Superior temporal gyrus (tissue), 1 donor: ENCODE measurements at regions not wholly inside any gene's neighbourhood (a gene's known extent, or its start where the extent isn't known, plus 50 kb on each side); places are given as distances from the start of the nearest gene placed in this dataset.
"Not testable (repeated sequence)": the region's sequence is repeated elsewhere in the genome, so short reads cannot be mapped to it uniquely, and the experiment has no call there.

Source experiments
- DNase-seq: peaks from one replicate; pipeline ENCODE4 v3.0.0-alpha.2; 2016; ENCODE audit errors: extremely low spot score

DNA sequence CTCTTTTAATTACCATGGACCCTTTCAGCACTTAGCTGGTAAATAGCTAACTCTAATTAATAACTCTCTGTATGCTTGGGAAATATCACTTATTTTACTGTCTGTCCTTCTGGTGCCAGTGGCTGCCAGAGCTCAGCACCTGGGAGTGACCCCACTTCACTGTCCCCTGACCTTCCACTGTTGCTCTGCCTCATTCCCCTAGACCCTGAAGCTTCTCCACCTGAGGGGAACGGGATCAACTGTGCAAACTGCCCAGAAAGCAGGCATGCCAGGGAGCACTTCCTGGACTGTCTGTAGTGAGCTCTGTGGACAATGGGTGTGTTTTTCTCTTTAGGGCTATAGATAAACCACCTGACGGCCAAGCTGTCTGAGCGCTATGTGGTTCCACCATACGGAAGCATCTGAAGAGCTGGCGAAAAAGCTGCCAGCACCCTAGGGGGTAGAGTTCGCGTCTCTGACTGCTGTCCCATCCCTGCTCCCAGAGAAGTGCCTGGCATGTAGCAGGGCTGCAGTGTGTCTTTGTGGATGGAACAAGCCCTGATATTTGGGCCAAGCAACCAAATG lies 106.3 kb upstream of the FOXA2 start:
- DNase-seq: no peak

DNA sequence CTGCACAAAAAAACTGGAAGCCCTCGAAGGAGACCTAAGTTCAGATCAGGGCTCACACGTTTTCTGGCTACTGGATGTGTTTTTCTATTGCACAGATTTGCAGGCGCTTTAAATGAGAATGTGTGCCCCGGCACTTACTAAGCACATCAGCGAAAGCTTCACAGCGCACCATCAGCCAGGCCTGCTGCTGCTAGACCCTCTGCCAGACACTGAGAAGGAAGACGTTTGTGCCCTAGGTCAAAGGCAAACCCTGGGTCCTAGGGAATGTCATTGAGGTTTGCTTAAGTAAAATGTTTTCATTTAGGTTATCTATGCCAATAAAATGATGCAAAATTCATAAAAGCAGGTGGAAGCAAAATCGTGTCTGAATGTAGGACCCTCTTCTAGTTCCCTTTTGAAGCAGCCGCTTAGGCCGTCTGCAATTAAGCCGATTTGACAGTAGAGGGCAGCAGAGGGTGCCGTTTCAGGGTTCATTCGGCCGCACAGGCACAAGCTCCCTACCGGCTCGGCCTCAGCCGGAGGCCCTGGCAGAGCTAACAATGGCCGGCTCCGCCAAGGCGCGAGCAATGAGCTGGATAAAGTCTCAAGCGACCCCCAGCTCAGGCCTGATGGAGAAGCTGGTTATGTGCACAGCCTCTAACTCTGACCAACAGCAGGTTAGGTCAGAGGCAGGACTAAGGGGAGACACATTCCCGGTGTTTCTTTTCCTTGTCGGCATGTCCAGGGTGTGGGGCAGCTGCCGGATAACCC lies 107.2 kb upstream of the FOXA2 start:
- peak; percentile 90 for DNase-seq

DNA sequence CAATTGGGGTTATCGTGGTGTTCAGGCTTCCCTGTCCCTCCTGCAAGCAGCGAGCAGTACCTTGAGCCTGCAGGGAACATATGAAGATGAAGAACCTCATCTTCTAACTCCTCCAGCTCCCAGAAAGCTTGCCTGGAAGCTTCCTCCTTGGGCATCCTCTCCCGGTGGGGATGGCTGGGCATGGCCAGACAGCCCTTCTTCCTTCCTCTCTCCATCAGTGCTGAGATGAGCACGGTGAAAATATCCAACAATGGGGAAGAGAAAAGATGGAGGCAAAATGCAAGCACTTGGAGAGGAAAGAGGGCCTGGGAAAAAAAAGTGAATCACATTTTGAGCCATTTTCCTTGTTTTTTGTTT lies 107.7 kb upstream of the FOXA2 start:
- DNase-seq: no peak

DNA sequence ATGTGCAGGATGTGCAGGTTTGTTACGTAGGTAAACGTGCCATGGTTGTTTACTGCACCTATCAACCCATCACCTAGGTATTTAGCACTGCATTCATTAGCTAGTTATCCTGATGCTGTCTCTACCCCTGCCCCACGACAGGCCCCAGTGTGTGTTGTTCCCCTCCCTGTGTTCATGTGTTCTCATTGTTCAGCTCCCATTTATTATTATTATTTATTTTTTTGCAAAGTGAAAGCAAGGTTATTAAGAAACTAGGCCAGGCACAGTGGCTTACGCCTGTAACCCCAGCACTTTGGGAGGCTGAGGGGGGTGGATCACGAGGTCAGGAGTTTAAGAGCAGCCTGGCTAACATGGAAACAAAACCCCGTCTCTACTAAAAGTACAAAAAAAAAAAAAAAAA lies 108.2 kb upstream of the FOXA2 start:
- DNase-seq: not testable (repeated sequence)

DNA sequence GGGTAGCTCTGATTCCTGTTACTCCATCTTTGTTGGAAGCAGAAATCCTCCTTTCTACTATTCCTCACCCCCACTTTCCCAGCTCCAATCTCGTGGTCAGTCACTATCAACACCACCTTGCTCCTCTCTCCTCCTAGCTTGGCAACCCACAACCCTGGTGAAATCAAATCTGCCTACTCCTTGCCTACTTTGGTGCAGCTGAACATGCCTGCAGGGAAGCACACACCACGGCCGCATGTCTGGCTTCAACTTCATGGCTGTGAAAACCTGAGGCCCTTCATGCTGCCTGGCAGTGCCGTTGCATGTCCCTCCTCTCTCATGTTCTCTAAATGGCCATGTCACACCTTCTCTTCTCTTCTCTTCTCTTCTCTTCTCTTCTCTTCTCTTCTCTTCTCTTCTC lies 112.4 kb upstream of the FOXA2 start:
- no peak for DNase-seq

DNA sequence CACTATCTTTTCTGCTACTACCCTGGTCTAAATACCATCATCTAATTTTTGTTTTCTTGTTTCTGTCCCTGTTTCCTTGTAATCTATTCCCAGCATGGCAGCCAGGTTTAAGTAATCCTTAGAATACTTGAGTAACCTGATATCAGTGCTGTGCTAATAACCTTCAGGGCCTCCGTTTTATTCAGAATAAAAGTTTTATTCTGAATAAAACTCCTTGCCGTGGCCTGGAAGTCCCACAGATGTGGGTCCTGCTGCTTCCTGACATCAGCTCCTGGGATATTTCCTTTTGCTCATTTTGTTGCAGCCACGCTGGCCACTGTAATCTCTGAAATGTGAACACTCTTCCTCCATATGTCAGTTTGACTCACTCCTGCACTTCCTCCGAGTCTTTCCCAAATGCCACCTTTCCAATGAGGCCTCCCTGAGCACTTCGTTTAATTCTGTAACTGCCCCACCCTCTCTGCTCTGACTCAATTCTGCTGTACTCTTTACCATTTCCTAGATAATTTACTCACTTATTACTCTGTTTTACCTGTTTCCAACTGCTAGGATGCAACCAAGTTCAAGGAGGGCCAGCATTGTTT lies 114.0 kb upstream of the FOXA2 start:
- DNase-seq: no peak

DNA sequence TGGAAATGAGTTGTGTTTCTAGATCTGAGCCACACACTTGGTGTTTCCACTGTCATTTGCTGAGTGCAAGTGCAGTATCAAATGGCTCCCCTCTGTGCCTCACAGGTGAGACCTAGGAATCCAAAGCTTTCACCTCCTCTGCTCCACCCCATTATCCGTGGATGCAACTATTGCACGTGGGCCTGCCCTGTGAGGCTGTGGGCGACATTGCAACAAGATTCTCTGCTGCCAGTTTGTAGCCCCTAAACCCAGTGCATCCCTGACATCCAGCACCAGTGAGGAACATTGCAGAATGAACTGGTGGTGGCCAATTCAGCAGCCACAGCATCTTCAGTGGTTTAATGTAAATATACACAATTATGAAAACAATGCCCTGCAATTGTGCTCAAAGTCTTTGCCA lies 115.0 kb upstream of the FOXA2 start:
- DNase-seq: no peak

DNA sequence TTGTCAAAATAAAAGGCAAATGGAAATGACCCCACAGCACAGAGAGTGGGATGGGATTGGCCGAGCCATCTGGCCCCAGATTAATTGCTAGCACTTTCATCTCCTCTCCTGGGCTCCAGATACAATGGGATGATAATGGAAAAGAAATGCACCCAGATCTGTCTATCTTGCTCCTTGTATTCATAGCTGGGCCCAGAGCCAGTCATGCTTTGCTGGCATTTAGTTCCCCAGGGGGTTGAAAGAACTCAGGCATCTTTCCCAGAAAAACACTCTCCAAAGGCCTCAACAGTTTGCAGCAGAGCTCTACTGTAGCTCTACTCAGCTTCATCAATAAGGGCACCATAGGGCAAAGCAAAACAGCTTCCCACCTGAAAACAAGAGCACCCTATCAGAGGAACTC lies 116.0 kb upstream of the FOXA2 start:
- DNase-seq: no peak

DNA sequence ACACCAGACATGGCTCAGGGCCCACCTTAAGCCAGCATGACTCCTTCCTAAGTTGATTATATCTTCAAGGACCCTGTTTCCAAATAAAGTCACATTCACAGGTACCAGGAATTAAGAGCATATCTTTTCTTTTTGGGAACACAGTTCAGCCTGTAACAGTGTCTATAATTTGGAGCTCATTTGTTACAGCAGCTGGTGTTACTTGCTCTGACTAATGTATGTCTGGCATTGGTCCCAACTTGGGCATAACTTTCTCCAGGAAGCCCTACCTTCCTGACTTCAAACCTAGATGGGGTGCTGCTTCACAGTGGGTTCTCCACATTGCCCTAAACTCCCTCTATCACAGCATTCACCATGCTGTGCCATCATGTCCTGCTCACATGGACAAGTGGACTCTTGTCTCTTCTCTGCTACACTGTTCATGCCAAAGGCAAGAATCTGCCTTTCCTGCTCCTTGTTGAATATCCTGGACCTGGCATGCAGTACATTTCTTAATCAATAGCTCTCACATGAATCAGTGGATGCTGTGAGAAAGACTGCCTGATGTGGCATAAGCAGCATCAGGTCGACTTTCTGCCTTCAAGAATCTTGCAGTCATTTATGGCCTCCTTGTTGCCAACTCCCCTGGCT lies 117.4 kb upstream of the FOXA2 start:
- DNase-seq: no peak

DNA sequence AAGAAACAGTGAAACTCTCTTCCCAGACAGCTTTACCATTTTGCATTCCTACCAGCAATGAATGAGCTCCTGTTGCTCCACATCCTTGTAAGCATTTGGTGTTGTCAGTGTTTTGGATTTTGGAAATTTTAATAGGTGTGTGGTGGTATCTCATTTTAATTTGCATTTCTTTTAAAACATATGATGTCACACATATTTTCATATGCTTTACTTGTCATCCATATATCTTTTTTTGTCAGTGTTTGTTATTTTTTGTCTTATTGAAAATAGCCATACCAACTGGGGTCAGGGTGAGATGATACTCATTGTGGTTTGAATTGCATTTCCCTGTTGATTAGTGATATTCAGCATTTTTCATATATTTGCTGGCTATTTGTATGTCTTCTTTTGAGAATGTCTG lies 119.5 kb upstream of the FOXA2 start:
- no peak for DNase-seq

DNA sequence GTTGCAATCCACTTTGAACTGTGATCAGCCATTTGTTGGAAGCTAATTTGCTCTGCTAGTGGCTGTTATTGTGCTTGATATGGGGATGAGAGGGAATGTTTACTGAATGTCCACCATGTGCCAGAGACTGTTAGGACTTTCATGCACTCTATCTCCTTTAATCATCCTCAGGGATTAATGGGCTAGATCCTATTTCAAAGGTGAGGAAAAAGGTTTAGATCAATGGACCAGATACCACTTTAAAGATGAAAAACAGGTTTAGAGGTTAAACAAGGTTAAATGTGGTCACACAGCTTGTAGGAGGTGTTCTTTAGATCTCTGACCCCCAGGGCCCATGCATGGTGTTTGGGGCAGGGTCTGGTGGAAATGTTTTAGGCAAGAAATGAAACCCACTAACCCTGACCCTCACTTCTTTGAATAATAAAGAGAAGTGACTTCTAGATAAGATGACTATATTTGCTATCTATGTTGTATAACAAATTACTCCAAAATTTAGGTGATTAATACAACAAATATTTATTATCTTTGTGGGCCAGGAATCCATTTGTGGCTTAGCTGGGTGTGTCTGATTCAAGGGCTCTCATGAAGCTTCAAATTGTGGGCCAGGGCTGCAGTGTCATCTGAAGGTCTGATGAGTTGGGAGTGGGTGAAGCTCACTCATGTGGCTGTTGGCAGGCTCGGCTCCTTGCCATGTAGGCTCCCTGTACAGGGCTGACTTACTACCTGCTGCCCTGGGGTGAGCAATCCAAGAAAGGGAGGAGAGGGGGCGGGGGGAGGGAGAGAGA lies 127.8 kb upstream of the FOXA2 start:
- DNase-seq: no peak

DNA sequence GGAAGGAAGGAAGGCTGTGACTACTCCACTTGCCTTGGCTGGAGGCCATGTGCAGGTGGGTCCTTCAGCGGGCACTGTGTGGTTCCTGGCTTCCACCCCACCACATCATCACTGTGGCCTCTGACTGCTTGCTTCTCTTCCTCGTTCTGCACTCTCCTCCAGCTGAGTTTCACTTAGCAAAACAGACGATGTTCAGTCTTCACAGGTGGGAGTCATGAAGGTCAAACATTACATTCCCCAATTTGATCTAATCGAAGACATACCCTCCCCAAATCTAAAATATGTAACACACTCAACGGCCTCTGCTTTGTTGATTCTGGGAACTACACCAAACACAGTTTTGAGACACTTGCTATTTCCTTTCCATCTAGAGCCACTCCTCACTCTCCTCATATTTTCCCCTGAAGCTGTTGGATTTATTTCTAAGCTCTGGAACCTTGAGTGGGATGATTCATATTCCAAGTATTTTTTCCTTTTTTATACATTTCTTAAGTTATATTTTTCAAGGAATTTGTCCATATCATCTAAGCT lies 132.5 kb upstream of the FOXA2 start:
- no peak for DNase-seq

DNA sequence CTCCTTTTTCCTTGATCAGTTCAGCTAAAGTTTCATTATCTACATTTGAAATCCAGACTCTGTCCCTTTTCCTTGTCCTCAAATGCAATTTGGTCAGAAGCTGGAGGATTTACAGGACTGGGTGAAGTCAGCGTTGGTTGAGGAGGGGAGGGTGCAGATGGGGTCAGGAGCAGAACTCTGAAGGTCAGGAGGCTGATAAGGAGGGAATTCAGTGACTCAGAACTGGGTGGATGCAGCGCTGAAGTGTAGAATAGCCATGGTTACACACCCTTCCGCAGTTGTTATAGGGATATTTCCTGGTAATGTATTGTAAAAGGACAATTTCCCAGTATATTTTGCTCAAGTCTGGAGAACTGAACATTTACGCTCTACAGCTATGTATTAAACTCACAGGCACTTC lies 133.1 kb upstream of the FOXA2 start:
- DNase-seq: no peak

DNA sequence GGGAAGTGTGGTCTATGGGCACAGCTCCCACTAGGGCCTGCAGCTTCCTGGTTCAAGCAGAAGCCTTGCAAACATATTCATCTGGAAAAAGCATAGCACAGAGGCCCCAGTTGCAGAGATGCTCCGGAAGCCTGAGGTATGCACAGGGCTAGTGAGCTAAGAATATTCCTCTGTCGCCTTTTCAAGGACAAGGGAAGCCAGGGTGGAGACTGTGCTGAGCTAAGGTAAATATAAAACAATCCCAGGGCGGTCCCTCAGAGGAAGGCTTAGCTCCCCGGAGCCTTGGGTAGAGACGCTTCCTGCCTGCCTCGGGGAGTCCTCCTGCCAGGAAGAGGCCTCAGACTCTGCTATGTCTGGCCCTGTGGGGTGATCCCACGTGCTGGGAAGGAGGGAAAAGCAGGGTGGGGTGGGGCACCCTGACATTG lies 134.8 kb upstream of the FOXA2 start:
- DNase-seq: no peak

DNA sequence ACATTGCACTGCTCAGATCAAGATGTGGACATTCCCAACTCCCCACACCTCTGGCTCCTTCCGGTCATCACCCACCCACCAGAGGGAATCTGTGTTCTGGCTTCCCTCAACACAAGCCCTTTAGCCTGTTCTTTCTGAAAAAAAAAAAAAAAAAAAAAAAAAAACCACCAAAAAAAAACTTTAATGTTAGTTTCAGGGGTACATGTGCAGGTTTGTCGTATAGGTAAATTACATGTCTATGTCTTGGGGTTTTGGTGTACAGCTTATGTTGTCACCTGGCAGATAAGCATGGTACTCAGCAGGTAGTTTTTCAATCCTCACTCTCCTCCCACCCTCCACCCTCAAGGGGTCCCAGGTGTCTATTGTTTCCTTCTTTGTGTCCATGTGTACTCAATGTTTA lies 135.8 kb upstream of the FOXA2 start:
- DNase-seq: no peak

DNA sequence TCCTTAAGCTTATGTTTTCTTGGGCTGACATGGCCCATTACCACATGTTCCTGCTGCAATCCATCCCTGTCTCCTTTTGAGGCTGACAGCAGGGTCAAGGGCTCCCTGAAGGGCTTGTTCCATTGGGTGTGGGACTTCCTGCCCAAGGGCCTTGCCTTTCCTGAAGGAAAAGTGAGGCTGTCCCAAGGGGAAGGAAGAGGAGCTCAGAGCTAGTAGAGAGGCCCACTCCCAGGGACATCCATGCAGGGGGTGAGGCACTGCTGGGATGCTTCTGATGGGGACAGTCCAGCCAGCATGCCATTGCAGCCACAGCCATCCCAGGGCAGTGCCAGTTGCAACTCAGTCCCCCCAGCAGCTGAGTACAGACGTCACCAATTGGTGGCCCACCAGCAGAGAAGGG lies 138.4 kb upstream of the FOXA2 start:
- DNase-seq: no peak

DNA sequence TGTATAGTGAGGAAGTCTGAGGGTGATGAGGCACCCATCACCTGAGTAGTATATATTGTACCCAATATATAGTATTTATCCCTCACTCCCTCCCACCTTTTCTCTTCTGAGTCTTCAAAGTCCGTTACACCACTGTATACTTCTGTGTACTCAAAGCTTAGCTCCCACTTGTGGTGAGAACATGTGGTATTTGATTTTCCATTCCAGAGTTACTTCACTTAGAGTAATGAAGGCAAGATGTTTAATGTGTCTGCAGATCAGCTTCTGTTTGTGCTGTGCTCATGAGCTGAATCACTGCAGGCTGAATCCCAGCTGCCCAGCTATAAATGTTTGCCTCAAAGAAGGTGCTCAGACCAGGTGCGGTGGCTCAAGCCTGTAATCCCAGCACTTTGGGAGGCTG lies 139.3 kb upstream of the FOXA2 start:
- no peak for DNase-seq

DNA sequence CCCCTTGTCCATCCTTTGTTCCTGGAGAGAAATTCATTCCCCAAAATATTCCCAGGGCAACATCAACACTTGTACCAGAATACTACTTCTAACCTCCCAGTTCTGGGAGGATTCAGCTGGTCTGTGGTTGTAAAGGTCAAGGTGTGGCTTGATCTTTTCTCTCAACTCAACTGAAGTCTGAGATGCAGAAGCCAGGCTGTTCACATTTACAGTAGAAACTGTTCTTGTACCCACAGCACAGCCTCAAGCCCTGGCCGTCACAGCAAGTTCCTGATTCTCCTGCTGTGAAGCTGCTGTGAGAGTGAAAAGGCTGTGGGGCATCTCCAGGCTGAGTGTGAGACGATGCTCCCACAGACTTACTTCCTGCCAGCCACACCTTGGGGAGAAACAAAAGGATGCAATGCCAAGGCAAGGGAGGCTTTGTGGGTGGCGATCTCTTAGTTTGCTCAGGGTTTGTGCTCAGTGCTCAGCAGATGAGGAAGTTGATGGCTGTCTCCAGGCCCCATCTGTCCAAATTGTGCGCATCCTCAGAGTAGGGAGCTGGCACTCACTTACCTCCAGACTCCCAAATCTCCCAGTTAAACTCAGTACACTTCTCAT lies 143.9 kb upstream of the FOXA2 start:
- DNase-seq: no peak

DNA sequence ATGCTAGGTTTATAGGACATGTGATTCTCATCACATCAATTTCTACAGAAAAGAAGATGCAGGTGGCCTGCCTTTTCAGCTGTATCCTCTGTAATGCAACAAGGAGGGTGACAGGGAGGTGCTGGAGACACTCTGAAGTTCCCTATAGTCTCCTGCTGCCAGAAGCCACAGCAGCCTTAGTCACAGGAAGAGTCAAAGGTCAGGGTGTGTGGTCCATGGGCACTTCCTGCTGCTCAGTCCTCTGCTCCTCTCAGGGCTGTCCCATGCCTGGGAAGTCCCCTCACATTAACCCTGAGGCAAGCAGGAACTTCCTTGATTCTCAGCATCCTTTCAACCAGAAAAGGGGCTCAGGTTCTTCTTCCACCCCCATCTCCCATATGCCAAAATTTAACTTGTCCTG lies 144.8 kb upstream of the FOXA2 start:
- DNase-seq: no peak

DNA sequence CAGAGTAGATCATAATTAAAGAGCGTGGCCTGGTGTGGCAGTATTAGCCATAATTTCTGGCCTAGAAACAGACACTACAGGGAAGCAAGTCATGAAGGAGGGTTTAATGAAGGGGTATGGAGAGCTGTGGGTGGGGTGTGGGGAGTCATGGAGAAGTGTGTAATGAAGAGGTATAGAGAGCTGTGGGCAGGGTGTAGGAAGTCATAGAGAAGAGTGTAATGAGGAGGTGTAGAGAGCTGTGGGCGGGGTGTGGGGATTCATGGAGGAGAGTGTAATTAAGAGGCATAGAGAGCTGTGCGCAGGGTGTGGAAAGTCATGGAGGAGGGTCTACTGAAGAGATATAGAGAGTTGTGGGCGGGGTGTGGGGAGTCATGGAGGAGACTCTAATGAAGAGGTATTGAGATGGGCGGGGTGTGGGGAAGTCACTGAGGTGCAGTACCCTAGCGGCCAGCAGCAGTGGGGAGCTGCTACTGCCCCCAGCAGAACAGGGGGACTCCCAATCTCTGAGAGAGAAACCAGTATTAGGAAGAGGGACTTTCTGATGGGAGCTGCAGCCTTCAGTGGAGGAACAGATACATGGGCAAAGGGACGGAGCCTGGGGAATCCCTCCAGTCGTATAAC lies 145.4 kb upstream of the FOXA2 start:
- no peak for DNase-seq

DNA sequence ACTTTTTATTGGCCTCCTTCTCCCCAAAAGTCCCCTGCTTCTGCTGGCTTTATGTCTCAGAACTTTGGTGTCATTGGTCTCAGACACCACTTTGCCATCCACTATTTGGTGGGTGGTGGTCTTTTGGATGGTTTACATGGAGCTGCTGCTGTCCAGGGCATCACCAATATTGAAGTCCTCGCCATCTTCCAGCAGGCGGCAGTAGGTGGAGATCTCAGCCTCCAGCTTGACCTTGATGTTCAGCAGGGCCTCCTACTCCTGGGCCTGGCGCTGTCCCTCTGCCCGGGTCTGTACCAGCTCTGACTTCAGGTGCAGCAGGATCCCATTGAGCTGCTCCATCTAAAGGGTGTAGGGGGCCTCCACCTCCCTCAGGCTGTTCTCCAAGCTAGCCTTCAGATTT lies 148.4 kb upstream of the FOXA2 start:
- no peak for DNase-seq
